Thyroid gland (tissue), 4 donors: ENCODE measurements at regions not wholly inside any gene's neighbourhood (a gene's known extent, or its start where the extent isn't known, plus 50 kb on each side); places are given as distances from the start of the nearest gene placed in this dataset.

Experiments
- CTCF ChIP-seq, 6 experiments: fragments of 200-600 bp in 3 of 6; fragments of 450-650 bp in 3 of 6; sonication (generic) in 3 of 6; IDR thresholded peaks; one replicate each; pipeline ENCODE4 v1.5.1; 2016 to 2019; ENCODE audit warnings: antibody characterized with exemption in 6 of 6, mild to moderate bottlenecking in 2 of 6, inconsistent platforms in 1 of 6, moderate library complexity in 1 of 6
- POLR2A ChIP-seq, 2 donors: fragments of 450-650 bp; IDR thresholded peaks; one replicate each; pipeline ENCODE4 v1.6.1; 2017; ENCODE audit warnings: antibody characterized with exemption in 2 of 2, mild to moderate bottlenecking in 2 of 2, moderate library complexity in 1 of 2

GRCh38 chr12:97118796-97119375, 211.8 kb downstream of the NEDD1 start:
- no peak for TF ChIP-seq CTCF (IDR thresholded peaks at IDR 0.05)
- TF ChIP-seq POLR2A (IDR thresholded peaks at IDR 0.05), result no peak
